SH-SY5Y (cell line): ENCODE measurements at regions not wholly inside any gene's neighbourhood (a gene's known extent, or its start where the extent isn't known, plus 50 kb on each side); places are given as distances from the start of the nearest gene placed in this dataset.

ENCODE experiments used
- GATA2 ChIP-seq: IDR thresholded peaks from 2 replicates; pipeline ENCODE4 v1.6.1; 2011; ENCODE audit warnings: mild to moderate bottlenecking, low read depth, low read length
- GATA3 ChIP-seq: IDR thresholded peaks from 2 replicates; pipeline ENCODE4 v1.6.1; 2011; ENCODE audit warnings: low read depth, mild to moderate bottlenecking, low read length, moderate library complexity

GRCh38 chr9:82732928-82733327, 330.0 kb downstream of the RASEF start:
- TF ChIP-seq GATA2 (no peak), GATA3 (no peak)
